ENCODE measurements at regions not wholly inside any gene's neighbourhood (a gene's known extent, or its start where the extent isn't known, plus 50 kb on each side); places are given as distances from the start of the nearest gene placed in this dataset.
"Not testable (repeated sequence)": the region's sequence is repeated elsewhere in the genome, so short reads cannot be mapped to it uniquely, and the experiment has no call there.

GRCh38 chr20:47993035-47993755, 207.9 kb upstream of the SULF2 start:
- no peak for DNase-seq

DNA sequence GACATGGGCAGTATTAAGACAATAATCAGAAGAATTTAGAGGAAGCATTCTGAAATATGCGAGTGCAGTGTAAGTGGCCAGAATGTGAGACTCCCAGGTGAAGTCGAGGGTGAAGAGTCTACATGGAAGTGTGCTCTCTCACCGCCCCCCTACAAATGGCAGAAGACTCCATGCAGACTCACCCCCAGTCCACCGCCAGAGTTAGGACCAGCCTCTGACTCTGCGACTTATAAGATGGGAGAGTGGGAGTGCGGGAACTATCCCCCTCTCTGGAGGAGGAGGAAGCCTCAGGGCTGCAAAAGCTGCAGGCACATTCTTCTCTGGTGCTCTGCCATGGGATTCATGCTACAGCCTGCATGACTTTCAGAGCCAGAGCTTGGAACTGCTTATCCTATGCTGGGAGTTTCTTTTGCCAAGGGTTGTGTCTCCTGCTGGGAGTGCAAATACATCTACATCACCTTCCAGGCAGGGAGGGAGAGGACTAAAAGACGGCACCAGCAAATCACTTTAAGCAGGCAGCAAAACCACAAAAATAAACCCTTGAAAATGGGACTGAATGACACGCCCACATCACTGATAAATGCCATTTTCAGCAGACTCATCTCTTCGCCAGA, 206.7 kb upstream of the SULF2 start:
- DNase-seq = no peak

- no peak for DNase-seq
Measured at GRCh38 chr20:47990507-47991150, 205.3 kb upstream of the SULF2 start.

GRCh38 chr20:47989957-47990356, 204.7 kb upstream of the SULF2 start:
- DNase-seq = no peak

GRCh38 chr20:47988676-47989075, 203.4 kb upstream of the SULF2 start:
- no peak for DNase-seq

DNA sequence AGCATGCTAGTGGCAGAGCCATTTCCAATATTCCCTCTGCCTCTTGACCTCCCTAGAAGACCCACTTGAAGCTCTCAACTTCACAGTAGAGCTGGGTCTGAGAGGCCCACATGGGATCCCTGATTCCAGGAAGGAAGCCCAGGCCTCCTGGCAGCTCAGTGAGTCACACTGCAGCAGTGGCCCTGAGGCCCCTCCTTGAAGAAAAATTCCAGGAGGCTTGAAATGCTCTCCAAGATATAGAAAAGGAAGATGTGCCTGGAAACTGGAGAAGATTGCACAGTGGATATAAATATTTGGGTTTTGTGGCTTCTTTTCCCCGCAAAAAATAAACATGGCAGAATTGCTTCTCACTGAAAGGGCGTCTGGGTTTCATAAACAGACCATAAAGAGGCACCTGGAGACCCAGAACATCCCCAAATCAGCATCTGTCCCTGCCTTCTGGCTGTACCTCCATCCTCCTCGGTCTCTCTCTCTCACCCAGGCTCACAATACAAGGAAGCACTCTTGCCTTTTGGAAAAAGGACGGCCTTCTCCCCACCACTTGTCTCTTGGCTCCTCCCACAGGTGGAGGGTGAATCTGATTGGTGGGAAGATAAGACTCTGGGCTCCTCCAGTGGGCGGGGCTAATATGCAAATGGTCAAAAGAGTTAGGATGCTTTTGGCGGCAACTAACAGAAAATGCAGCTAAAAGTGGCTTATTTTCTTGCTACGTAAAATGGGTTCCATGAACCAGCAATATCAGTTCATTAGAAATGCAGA, 200.0 kb upstream of the SULF2 start:
- no peak for DNase-seq

DNA sequence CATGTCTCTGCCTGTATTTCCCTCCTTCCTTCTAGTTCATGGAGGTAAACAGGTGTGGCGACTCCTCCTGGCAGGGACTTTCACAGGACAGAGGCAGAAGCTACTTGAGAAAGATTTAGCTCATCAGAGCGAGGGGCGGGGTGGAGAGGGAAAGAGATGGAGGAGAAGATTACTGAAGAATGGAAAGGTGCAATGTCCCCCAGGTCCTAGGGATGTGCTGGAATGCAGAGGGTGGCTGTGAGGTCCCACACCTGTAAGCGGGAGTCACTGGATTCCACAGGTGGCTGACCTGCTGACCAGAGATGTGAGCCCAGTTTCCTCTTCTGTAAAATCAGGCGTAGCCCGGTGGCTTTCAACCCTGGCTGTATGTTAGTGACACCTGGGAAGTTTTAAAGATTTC, 199.2 kb upstream of the SULF2 start:
- no peak for DNase-seq

DNA sequence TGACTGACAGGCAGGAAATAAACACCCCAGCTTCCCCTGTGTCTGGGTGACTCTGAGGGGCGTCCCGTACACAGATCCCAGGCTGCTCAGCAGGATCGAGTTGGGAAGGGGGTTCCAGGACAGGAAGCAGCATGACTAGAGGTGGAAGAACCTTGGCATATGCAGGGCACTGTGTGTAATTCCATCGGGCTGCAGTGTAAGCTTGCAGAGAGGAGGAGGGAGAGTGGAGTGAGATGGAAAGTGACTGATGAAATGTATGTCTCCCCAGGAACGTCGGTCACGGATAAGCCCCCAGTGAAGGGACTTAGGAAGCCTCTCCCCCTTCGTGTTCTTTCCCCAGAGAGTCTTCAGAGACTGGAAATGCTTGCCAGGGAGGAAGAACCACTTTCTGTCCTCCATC, 198.4 kb upstream of the SULF2 start:
- not testable (repeated sequence) for DNase-seq

DNA sequence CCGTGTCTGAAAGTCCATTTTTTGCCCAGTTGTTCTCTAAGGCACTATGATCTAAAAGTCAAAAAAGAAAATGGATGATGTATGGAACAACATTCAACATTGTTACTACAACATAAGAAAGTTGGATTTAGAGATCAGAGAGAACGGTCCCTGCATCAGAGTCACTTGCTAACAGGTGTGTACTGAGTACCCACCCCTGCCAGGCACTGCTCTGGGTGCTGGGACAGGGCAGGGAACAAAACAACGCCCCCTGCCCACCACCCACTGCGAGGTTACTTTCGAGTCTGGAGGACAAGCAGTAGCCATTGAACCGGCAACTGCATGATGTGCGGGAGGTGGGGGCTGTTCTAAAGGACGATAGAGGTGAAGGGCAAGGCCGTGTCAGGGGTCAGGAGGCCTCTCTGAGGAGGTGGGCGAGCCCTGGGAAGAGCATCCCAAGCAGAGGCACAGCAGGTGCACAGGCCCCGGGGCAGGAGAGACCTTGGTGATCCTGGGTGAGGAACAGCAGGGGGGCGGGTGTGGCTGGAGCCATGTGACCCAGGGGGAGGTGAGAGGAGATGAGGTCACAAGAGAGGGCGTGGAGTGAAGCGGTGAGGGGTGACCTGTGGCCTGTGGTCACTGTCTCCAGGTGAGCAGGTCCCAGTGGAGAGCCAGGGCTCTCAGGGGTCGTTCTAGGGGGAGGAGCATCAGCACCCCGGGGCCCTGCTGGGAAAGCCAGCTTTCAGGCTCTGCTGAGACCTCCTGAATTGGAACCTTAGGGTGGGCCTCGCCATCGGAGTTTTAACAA, 197.5 kb upstream of the SULF2 start:
- DNase-seq = no peak

GRCh38 chr20:47981222-47981621, 195.9 kb upstream of the SULF2 start:
- DNase-seq = no peak

- no peak for DNase-seq
Measured at GRCh38 chr20:47980336-47981177, 195.3 kb upstream of the SULF2 start.

DNA sequence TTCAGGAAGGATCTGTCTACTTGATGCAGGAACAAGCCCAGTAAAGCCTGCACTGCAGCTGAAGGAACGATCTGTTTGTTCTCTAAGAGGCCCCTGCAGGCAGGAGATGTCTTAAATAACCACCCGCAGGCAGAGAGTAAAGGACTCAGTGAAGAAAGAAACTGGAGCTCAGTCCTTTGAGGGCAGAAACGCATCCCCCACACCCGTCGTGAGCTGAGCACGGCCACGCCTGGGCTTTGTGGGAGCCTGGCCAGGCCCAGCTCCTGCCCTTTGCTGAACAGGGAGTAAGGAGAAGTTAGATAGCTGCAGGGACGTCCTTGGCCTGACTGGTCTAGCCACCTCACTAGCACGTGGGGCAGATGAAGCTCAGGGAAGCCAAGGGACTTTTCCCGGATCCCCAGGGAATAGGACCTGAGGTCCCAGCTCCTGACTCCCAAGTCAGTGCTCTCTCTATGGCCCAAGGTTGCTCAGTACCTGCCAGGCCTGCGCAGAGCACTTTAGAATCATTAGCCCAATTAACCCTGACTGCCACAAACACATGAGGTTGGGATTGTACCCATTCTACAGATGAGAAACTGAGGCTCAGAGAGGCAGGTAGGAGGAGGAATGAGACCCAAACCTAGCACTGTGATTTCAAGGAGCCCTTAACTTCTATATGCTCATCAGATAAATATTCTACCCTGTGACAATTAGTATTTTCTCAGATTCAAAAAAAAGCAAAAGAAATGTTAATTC, 194.2 kb upstream of the SULF2 start:
- DNase-seq = not testable (repeated sequence)

DNA sequence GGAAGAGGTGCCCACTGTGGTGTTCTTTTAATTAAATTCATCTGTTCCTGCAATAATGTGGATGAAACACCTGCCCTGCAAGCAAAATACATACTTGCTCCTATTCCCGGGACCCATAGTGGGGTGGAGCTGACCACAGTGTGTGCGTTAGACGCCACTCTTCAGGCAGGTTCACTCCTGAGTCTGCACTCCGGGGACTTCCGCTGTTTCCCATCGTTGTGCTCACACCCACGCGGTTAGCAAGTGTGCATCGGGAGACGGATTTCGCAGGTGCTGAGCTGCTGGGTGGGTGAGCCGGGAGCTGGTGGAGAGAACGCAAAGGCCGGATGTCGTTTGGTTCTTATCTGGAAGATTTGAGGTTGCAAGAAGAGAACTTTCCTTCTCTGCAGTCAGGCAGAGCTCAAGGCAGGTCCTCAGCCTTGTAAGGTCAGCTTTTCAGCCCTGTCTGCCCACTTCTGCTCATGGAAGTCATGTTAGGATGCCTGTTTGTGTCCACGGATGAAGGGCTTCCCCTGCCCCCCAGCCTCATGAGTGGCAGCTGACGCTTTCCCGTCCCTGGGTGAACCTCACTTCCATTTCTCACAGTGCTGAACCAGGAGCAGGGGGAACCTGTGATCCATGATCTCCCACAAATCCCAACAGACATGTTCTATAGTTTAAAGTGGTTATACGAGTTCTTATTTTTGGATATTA, 193.3 kb upstream of the SULF2 start:
- DNase-seq = not testable (repeated sequence)

GRCh38 chr20:47977789-47978252, 192.5 kb upstream of the SULF2 start:
- not testable (repeated sequence) for DNase-seq

GRCh38 chr20:47977017-47977788, 191.9 kb upstream of the SULF2 start:
- DNase-seq = not testable (repeated sequence)

GRCh38 chr20:47974234-47974878, 189.1 kb upstream of the SULF2 start:
- DNase-seq = no peak

DNA sequence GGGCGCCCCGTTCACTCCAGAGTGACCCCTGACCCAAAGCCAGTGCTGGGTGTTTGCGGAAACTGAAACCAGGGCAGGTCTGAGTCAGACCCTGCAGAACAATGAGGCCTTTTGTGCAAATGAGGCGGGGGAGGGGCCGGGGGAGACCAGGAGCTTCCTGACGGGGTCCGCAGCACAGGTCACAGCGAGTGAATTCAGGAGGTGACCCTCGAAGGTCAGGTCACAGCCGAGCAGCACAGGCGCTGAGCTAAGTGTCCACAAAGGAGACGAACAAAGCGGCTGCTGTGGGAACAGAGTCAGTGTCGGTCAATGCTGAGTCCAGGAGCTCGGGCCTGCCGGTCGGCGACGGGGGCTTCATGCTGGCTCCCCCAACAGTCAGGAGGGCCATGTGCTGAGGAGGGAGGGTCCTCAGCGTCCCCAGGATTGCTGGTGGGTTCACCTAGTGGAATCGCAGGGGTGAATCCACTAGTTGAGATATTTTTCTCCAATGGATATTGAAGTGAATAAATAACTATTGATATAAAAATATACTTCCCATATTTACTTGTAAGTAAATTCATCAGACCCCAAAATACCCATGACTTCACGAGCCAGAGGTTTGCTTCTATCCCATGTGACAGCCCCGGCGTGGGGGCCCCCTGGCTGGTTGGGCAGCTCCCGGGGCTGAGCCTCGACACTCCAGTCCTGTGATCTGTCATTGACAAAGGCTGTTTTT, 188.4 kb upstream of the SULF2 start:
- no peak for DNase-seq

DNA sequence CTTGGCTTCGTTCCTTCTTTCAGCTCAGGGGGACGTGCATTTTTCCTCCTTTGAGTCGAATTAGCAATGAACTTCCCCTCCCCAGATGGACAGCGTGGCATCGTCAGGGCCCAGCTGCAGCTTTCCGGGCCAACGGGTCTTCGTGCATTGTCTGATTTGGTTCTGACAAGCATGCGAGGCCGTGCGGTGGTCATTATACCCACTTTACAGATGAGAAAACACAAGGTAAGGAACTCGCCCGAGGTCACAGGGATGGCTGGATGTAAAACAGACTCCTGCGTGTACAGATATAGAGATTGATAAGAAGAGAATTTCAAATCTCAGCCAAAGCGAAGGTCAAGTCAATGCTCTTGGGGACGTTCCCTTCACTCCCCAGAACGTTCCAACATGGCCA, 187.6 kb upstream of the SULF2 start:
- DNase-seq = no peak

Data from GDM1 (cell line).